H9 (cell line): ENCODE measurements at regions not wholly inside any gene's neighbourhood (a gene's known extent, or its start where the extent isn't known, plus 50 kb on each side); places are given as distances from the start of the nearest gene placed in this dataset.
"Not testable (repeated sequence)": the region's sequence is repeated elsewhere in the genome, so short reads cannot be mapped to it uniquely, and the experiment has no call there.

ENCODE experiments used
- DNase-seq: peaks from one replicate; pipeline ENCODE4 v3.0.0-alpha.2; 2017
- H2AFZ ChIP-seq: one replicate; pipeline ENCODE4 v1.6.1; 2013; ENCODE audit warnings: mild to moderate bottlenecking, low read length, control low read depth, moderate library complexity
- H2AK5ac ChIP-seq: 2 replicates; pipeline ENCODE4 v1.6.1; 2013; ENCODE audit warnings: low read length, control low read depth, mixed read lengths; ENCODE audit not compliant: insufficient read length
- H2BK120ac ChIP-seq: one replicate; pipeline ENCODE4 v1.6.1; 2013; ENCODE audit warnings: low read depth, mild to moderate bottlenecking, low read length, control low read depth, inconsistent platforms; ENCODE audit not compliant: poor library complexity, severe bottlenecking
- H2BK12ac ChIP-seq: 2 replicates; pipeline ENCODE4 v1.6.1; 2013; ENCODE audit warnings: low read length, control low read depth, mixed read lengths, low read depth; ENCODE audit not compliant: insufficient read length
- H2BK15ac ChIP-seq: 2 replicates; pipeline ENCODE4 v1.6.1; 2013; ENCODE audit warnings: low read depth, low read length, control low read depth
- H2BK20ac ChIP-seq: one replicate; pipeline ENCODE4 v1.6.1; 2013; ENCODE audit warnings: low read depth, mild to moderate bottlenecking, low read length, control low read depth, inconsistent platforms; ENCODE audit not compliant: poor library complexity, severe bottlenecking
- H2BK5ac ChIP-seq: 2 replicates; pipeline ENCODE4 v1.6.1; 2013; ENCODE audit warnings: low read length, control low read depth, mixed read lengths; ENCODE audit not compliant: insufficient read length
- H3K14ac ChIP-seq: 2 replicates; pipeline ENCODE4 v1.6.1; 2013; ENCODE audit warnings: low read length, control low read depth; ENCODE audit not compliant: insufficient read depth
- H3K18ac ChIP-seq: 2 replicates; pipeline ENCODE4 v1.6.1; 2013; ENCODE audit warnings: low read depth, mild to moderate bottlenecking, mixed read lengths, low read length, control low read depth; ENCODE audit not compliant: insufficient read length
- H3K23ac ChIP-seq: 2 replicates; pipeline ENCODE4 v1.6.1; 2013; ENCODE audit warnings: low read length, control low read depth, mixed read lengths, low read depth; ENCODE audit not compliant: insufficient read length
- H3K23me2 ChIP-seq: 2 replicates; pipeline ENCODE4 v1.6.1; 2013; ENCODE audit warnings: low read depth, mild to moderate bottlenecking, mixed read lengths, low read length, control low read depth; ENCODE audit not compliant: insufficient read length, poor library complexity, severe bottlenecking
- H3K27ac ChIP-seq: 2 replicates; pipeline ENCODE4 v1.5.1; 2013; ENCODE audit warnings: low read length, control low read depth, mixed read lengths, low read depth; ENCODE audit not compliant: insufficient read length
- H3K27me3 ChIP-seq: 2 replicates; pipeline ENCODE4 v1.6.1; 2013; ENCODE audit warnings: low read length, control low read depth, inconsistent platforms; ENCODE audit not compliant: insufficient read depth
- H3K4ac ChIP-seq: 2 replicates; pipeline ENCODE4 v1.6.1; 2013; ENCODE audit warnings: low read depth, mild to moderate bottlenecking, control low read depth, inconsistent platforms, low read length, moderate library complexity
- H3K4me1 ChIP-seq: 2 replicates; pipeline ENCODE4 v1.6.1; 2013; ENCODE audit warnings: low read length, control low read depth, inconsistent platforms; ENCODE audit not compliant: insufficient read depth
- H3K4me2 ChIP-seq: 2 replicates; pipeline ENCODE4 v1.6.1; 2013; ENCODE audit warnings: low read length, control low read depth, mixed read lengths; ENCODE audit not compliant: insufficient read length, insufficient read depth
- H3K56ac ChIP-seq: 2 replicates; pipeline ENCODE4 v1.6.1; 2013; ENCODE audit warnings: low read depth, mild to moderate bottlenecking, mixed read lengths, low read length, control low read depth; ENCODE audit not compliant: insufficient read length
- H3K79me1 ChIP-seq: 2 replicates; pipeline ENCODE4 v1.6.1; 2013; ENCODE audit warnings: low read depth, mild to moderate bottlenecking, moderate library complexity, low read length, control low read depth, inconsistent platforms; ENCODE audit not compliant: insufficient read depth, poor library complexity, severe bottlenecking
- H3K79me2 ChIP-seq: 2 replicates; pipeline ENCODE4 v1.6.1; 2013; ENCODE audit warnings: low read length, control low read depth, inconsistent platforms; ENCODE audit not compliant: insufficient read depth
- H3K9ac ChIP-seq: 2 replicates; pipeline ENCODE4 v1.6.1; 2013; ENCODE audit warnings: low read length, control low read depth, mixed read lengths; ENCODE audit not compliant: insufficient read length; ENCODE audit errors: extremely low read depth
- H3K9me3 ChIP-seq: one replicate; pipeline ENCODE4 v1.6.1; 2013; ENCODE audit warnings: low read depth, low read length, inconsistent platforms; ENCODE audit not compliant: control insufficient read depth
- H3T11ph ChIP-seq: one replicate; pipeline ENCODE4 v1.6.1; 2013; ENCODE audit warnings: mild to moderate bottlenecking, low read length, control low read depth, inconsistent platforms
- H4K20me1 ChIP-seq: one replicate; pipeline ENCODE4 v1.6.1; 2013; ENCODE audit not compliant: control insufficient read depth, insufficient read length, insufficient read depth
- H4K5ac ChIP-seq: 2 replicates; pipeline ENCODE4 v1.6.1; 2013; ENCODE audit warnings: low read depth, mild to moderate bottlenecking, mixed read lengths, low read length, control low read depth; ENCODE audit not compliant: insufficient read length
- H4K8ac ChIP-seq: replicated peaks from 2 replicates; pipeline ENCODE4 v1.6.1; 2013; ENCODE audit warnings: low read length, control low read depth, mixed read lengths, low read depth; ENCODE audit not compliant: insufficient read length
- H4K91ac ChIP-seq: 2 replicates; pipeline ENCODE4 v1.6.1; 2013; ENCODE audit warnings: low read depth, mild to moderate bottlenecking, moderate library complexity, mixed read lengths, low read length, control low read depth; ENCODE audit not compliant: insufficient read length
- H3K27ac Mint-ChIP-seq, 3 experiments: 2 replicates in 2 of 3; 3 replicates in 1 of 3; pipeline ENCODE4 v1.8.0; 2020 to 2021; ENCODE audit warnings: mixed read lengths in 3 of 3, mild to moderate bottlenecking in 1 of 3, moderate library complexity in 1 of 3
- H3K27me3 Mint-ChIP-seq: 2 replicates; pipeline ENCODE4 v1.8.0; 2021; ENCODE audit warnings: low read depth, mild to moderate bottlenecking, moderate library complexity, mixed read lengths
- H3K36me3 Mint-ChIP-seq, 3 experiments: 2 replicates in 2 of 3; 3 replicates in 1 of 3; pipeline ENCODE4 v1.8.0; 2020 to 2021; ENCODE audit warnings: low read depth in 3 of 3, mixed read lengths in 3 of 3; ENCODE audit not compliant: insufficient read depth in 1 of 3
- H3K4me1 Mint-ChIP-seq, 2 experiments: 2 replicates each; pipeline ENCODE4 v1.8.0; 2020; ENCODE audit warnings: mixed read lengths in 2 of 2
- H3K4me3 Mint-ChIP-seq, 2 experiments: 2 replicates in 1 of 2; 3 replicates in 1 of 2; pipeline ENCODE4 v1.8.0; 2020 to 2021; ENCODE audit warnings: mild to moderate bottlenecking in 2 of 2, mixed read lengths in 2 of 2, moderate library complexity in 1 of 2
- H3K9me3 Mint-ChIP-seq, 2 experiments: 2 replicates in 1 of 2; 3 replicates in 1 of 2; pipeline ENCODE4 v1.8.0; 2020; ENCODE audit warnings: mild to moderate bottlenecking in 2 of 2, mixed read lengths in 2 of 2, moderate library complexity in 1 of 2
- CTCF ChIP-seq: fragments of 200-600 bp; sonication (generic); conservative IDR thresholded peaks from 3 replicates; pipeline ENCODE4 v1.8.0; 2021; ENCODE audit warnings: antibody characterized with exemption, mild to moderate bottlenecking
- WGBS: extraction: QIAGEN DNeasy Blood & Tissue Kit; methylation state at CpG from one replicate; pipeline ENCODE4 v1.1.7; 2013; ENCODE audit warnings: missing lambda C conversion rate, low lambda C conversion rate, mixed read lengths; ENCODE audit not compliant: insufficient read length; ENCODE audit errors: extremely low coverage; 5-methylcytosine and 5-hydroxymethylcytosine counted together

DNA sequence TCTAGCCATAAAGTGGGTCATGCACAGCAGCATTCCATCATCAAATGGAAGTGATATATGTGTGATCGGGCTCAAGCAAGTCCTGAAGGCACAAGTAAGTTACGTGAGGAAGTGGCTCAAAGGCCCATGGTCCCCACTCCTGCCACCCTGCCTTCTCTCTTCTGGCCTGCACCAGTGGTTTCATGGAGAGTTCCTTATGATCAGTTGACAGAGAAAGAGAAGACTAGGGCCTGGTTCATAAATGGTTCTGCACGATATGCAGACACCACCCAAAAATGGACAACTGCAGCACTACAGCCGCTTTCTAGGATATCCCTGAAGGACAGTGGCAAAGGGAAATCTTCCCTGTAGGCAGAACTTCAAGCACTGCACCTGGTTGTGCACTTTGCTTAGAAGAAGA, 412.6 kb upstream of the SMIM21 start:
- H3K27ac Mint-ChIP-seq: no peak overlapping the region
- H3K23me2 ChIP-seq: no peaks in the 10 kb centered on the region
- no peak overlapping the region for H3K23ac ChIP-seq
- H3K56ac ChIP-seq: no peak overlapping the region
- H3K9ac ChIP-seq: no peak overlapping the region
- DNase-seq: no peak
- H3K36me3 Mint-ChIP-seq: no peaks in the 10 kb centered on the region; a peak in 2 of 7 replicates
- no peak overlapping the region for H2AFZ ChIP-seq
- H4K8ac ChIP-seq: no peak overlapping the region
- no peak overlapping the region for H2BK15ac ChIP-seq
- H3K4me1 ChIP-seq: no peaks in the 10 kb centered on the region
- H3K14ac ChIP-seq: no peak overlapping the region
- H3K4ac ChIP-seq: no peak overlapping the region
- no peaks in the 10 kb centered on the region for H3K79me2 ChIP-seq
- H3K27me3 ChIP-seq: no peaks in the 10 kb centered on the region
- no peak overlapping the region for H3K4me2 ChIP-seq
- 0 out of 2 replicates have a peak, but pooled peaks cover 1% of the 10 kb centered on the region for H3K27me3 Mint-ChIP-seq
- no peak overlapping the region for H2AK5ac ChIP-seq
- no peak overlapping the region for H4K91ac ChIP-seq
- H2BK5ac ChIP-seq: no peak overlapping the region
- no peak overlapping the region for H3T11ph ChIP-seq
- no peaks in the 10 kb centered on the region for H3K9me3 Mint-ChIP-seq
- H3K4me1 Mint-ChIP-seq: peaks cover 0 to 4% of the 10 kb centered on the region in 2 experiments; a peak in 2 of 4 replicates
- no peak overlapping the region for H4K5ac ChIP-seq
- no peaks in the 10 kb centered on the region for H4K20me1 ChIP-seq
- H3K4me3 Mint-ChIP-seq: no peak overlapping the region
- no peak overlapping the region for H2BK20ac ChIP-seq
- no peak for TF ChIP-seq CTCF
- no peaks in the 10 kb centered on the region for H3K9me3 ChIP-seq
- H3K27ac ChIP-seq: no peak overlapping the region
- H2BK120ac ChIP-seq: no peak overlapping the region
- no CpG with 5 or more reads among the region's 4 CpGs for WGBS
- no peak overlapping the region for H2BK12ac ChIP-seq
- no peak overlapping the region for H3K18ac ChIP-seq
- no peaks in the 10 kb centered on the region for H3K79me1 ChIP-seq

- H4K91ac ChIP-seq, DNase-seq, H2AFZ ChIP-seq, H2BK12ac ChIP-seq, H2BK5ac ChIP-seq, H3K9me3 Mint-ChIP-seq, H3K9ac ChIP-seq, H3K4ac ChIP-seq, H3K14ac ChIP-seq, H3K4me1 ChIP-seq, H2BK120ac ChIP-seq, H2BK20ac ChIP-seq, H3K4me1 Mint-ChIP-seq, H3K23ac ChIP-seq, H2AK5ac ChIP-seq, H3K27ac ChIP-seq, H3K56ac ChIP-seq, H3K27me3 Mint-ChIP-seq, H3K23me2 ChIP-seq, H3K27ac Mint-ChIP-seq, H3K4me3 Mint-ChIP-seq, H3K36me3 Mint-ChIP-seq, H4K8ac ChIP-seq, H4K20me1 ChIP-seq, H3T11ph ChIP-seq, H3K27me3 ChIP-seq, H3K4me2 ChIP-seq, H2BK15ac ChIP-seq, H3K79me2 ChIP-seq, H3K18ac ChIP-seq, H3K79me1 ChIP-seq, H3K9me3 ChIP-seq, H4K5ac ChIP-seq: not testable (repeated sequence)
- WGBS: no CpG with 5 or more reads among the region's 2 CpGs
Observed at GRCh38 chr18:75839686-75840085, 412.2 kb upstream of the SMIM21 start.
